ENCODE measurements at regions not wholly inside any gene's neighbourhood (a gene's known extent, or its start where the extent isn't known, plus 50 kb on each side); places are given as distances from the start of the nearest gene placed in this dataset.

DNA sequence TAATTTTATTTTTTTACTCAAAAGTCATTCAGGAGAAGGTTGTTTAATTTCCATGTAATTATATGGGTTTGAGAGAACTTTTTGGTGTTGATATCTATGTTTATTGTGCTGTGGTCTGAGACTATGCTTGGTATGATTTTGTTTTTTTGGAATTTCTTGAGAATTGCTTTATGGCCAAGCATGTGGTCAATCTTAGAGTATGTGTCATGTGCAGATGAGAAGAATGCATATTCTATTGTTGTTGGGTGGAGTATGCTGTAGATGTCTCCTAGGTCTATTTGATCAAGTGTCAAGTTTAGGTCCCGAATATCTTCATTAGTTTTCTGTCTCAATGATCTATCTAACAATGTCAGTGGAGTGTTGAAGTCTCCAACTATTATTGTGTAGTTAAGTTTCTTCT is 134.9 kb downstream of the HMHB1 start:
- DNase-seq (no peak), ATAC-seq (no peak)
- no peaks in the 10 kb centered on the region for H3K36me3 ChIP-seq
- TF ChIP-seq, protein P1, sequence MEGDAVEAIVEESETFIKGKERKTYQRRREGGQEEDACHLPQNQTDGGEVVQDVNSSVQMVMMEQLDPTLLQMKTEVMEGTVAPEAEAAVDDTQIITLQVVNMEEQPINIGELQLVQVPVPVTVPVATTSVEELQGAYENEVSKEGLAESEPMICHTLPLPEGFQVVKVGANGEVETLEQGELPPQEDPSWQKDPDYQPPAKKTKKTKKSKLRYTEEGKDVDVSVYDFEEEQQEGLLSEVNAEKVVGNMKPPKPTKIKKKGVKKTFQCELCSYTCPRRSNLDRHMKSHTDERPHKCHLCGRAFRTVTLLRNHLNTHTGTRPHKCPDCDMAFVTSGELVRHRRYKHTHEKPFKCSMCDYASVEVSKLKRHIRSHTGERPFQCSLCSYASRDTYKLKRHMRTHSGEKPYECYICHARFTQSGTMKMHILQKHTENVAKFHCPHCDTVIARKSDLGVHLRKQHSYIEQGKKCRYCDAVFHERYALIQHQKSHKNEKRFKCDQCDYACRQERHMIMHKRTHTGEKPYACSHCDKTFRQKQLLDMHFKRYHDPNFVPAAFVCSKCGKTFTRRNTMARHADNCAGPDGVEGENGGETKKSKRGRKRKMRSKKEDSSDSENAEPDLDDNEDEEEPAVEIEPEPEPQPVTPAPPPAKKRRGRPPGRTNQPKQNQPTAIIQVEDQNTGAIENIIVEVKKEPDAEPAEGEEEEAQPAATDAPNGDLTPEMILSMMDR (IDR thresholded peaks at IDR 0.05) = no peak
- no peak overlapping the region for H3K27ac ChIP-seq
- no peaks in the 10 kb centered on the region for H3K4me1 ChIP-seq
- intact Hi-C loops (cut with DNase I) = no loop called here
- H3K4me3 ChIP-seq = no peak overlapping the region
- H3K27me3 ChIP-seq = no peaks in the 10 kb centered on the region
- peaks cover 0 to 43% of the 10 kb centered on the region in 2 donors for H3K9me3 ChIP-seq

GRCh38 chr5:143947313-143947712 is 135.4 kb downstream of the HMHB1 start:
- Histone ChIP-seq H3K4me3 (no peak overlapping the region), H3K4me1 (no peaks in the 10 kb centered on the region), H3K36me3 (no peaks in the 10 kb centered on the region), H3K27ac (no peak overlapping the region), H3K27me3 (no peaks in the 10 kb centered on the region), H3K9me3 (peaks cover 0 to 39% of the 10 kb centered on the region in 2 donors)
- intact Hi-C loops (cut with DNase I) = no loop called here
- TF ChIP-seq, protein P1 (IDR thresholded peaks at IDR 0.05) = no peak
- ATAC-seq (no peak), DNase-seq (no peak)

- peaks cover 0 to 2% of the 10 kb centered on the region in 2 donors for H3K9me3 ChIP-seq
- ATAC-seq (no peak), DNase-seq (no peak)
- H3K27me3 ChIP-seq = no peaks in the 10 kb centered on the region
- TF ChIP-seq, protein P1 (IDR thresholded peaks at IDR 0.05) = no peak
- no peak overlapping the region for H3K27ac ChIP-seq
- H3K4me3 ChIP-seq = no peak overlapping the region
- H3K4me1 ChIP-seq = no peaks in the 10 kb centered on the region
- intact Hi-C loops (cut with DNase I) = no loop called here
- no peaks in the 10 kb centered on the region for H3K36me3 ChIP-seq
Observed at GRCh38 chr5:143952809-143953208, 140.8 kb downstream of the HMHB1 start.

- DNase-seq (no peak), ATAC-seq (no peak)
- no peaks in the 10 kb centered on the region for H3K27me3 ChIP-seq
- no peaks in the 10 kb centered on the region for H3K9me3 ChIP-seq
- no peak overlapping the region for H3K27ac ChIP-seq
- no peaks in the 10 kb centered on the region for H3K36me3 ChIP-seq
- intact Hi-C loops (cut with DNase I) = no loop called here
- no peak overlapping the region for H3K4me3 ChIP-seq
- TF ChIP-seq, protein P1 (IDR thresholded peaks at IDR 0.05) = no peak
- no peaks in the 10 kb centered on the region for H3K4me1 ChIP-seq
Observed at GRCh38 chr5:143953851-143954250, 141.9 kb downstream of the HMHB1 start.

GRCh38 chr5:143955141-143955540 is 143.2 kb downstream of the HMHB1 start:
- H3K4me1 ChIP-seq = no peaks in the 10 kb centered on the region
- no peaks in the 10 kb centered on the region for H3K9me3 ChIP-seq
- no peaks in the 10 kb centered on the region for H3K27me3 ChIP-seq
- H3K27ac ChIP-seq = no peak overlapping the region
- TF ChIP-seq, protein P1 (IDR thresholded peaks at IDR 0.05) = no peak
- intact Hi-C loops (cut with DNase I) = no loop called here
- ATAC-seq = no peak
- no peak overlapping the region for H3K4me3 ChIP-seq
- H3K36me3 ChIP-seq = no peaks in the 10 kb centered on the region
- DNase-seq = no peak

Measured in left lung (tissue), 4 donors.